ENCODE measurements at regions not wholly inside any gene's neighbourhood (a gene's known extent, or its start where the extent isn't known, plus 50 kb on each side); places are given as distances from the start of the nearest gene placed in this dataset.

DNA sequence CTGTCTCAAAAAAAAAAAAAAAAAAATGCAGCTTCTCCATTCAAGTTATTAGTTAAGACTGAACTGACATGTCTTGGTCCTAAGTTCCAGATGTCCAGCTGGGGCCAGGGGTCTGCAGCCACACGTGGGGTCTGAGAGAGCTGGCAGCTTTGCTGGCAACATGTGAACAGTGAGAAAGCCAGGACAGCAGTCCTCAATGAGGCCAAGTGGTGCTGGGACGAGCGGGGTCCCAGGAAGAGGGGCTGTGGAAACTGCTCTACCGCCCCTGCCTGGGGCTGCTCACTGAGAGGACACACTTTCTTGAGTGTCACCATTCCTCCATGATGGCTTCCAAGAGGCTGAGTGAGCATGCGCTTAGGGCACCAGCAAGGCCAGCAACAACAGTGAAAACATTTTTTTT, 100.7 kb upstream of the TAF1B start:
- H3K27me3 Mint-ChIP-seq: no peaks in the 10 kb centered on the region
- H3K9me3 Mint-ChIP-seq: no peaks in the 10 kb centered on the region
- H3K4me1 Mint-ChIP-seq: peaks cover 25% of the 10 kb centered on the region
- no peak overlapping the region for H3K27ac Mint-ChIP-seq
- H3K36me3 Mint-ChIP-seq: no peaks in the 10 kb centered on the region
- H3K4me3 Mint-ChIP-seq: no peak overlapping the region

DNA sequence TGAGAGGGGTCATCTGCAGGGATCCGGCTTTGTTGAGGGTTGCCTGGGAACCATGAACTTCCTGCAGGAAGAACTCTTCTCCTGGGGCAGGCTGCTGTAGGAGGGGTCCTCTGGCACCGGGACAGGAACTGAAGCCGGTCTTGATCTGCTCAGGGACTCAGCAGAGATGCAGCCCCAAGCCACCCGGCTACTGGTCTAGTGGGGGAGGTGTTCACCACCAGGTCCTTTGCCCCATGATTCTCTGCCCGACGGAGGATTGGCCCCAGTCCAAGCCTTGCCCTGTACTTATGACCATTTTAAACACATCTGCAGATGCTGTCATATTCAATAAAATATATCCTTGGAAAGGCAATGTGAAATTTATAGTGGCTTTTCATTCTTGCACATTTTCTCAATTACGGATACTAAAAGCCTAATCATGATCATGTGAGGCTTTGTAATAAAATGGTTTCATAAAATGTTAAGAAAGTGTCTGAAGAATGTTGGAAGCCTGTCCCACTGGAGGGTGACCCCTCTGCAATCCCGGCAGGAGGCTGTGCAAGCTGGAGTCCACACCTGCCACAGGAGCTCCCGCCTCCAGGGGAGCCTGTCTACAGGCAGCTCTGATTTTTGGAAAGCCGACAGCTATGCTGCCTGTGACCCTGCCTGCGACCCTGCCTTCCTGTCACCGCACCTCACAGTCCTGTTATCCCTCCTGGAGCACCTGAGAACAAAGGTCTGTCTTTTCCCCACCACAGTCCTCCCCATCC, 98.8 kb upstream of the TAF1B start:
- no peak overlapping the region for H3K4me3 Mint-ChIP-seq
- H3K36me3 Mint-ChIP-seq: no peaks in the 10 kb centered on the region
- no peaks in the 10 kb centered on the region for H3K27me3 Mint-ChIP-seq
- no peaks in the 10 kb centered on the region for H3K9me3 Mint-ChIP-seq
- H3K27ac Mint-ChIP-seq: no peak overlapping the region
- peaks cover 8% of the 10 kb centered on the region for H3K4me1 Mint-ChIP-seq

DNA sequence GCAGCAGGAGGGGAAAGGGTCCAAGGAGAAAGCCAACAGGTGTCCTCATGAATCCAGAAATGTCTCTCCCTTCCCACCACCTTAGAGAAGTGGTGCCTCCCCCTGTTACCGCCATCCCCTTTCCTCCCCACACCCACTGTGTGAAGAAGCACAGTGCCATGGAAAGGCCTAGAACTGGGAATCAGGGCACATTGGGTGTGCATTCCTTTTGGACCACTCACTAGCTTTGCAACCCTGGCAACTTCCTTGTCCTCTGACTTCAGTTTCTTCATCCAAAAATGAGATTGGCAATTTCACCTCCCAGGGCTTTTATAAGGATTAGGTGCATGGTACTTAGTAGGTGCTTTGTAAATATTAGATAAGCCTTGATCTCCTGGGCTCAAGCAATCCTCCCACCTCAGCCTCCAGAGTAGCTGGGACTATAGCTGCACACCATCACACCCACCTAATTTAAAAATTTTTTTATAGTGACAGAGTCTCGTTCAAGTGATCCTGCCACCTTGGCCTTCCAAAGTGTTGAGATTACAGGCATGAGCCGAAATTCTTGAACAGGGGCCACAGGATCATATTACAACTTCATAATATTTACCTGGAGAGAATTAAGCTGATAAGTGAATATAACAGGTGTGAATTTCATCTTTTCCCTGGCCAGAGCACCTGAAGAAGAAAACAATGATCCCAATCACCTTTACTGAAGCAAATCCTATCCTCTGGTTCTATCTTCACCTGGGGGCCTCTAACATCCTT, 97.9 kb upstream of the TAF1B start:
- Mint-ChIP-seq H3K36me3 (no peaks in the 10 kb centered on the region), H3K4me1 (peaks cover 5% of the 10 kb centered on the region), H3K9me3 (no peaks in the 10 kb centered on the region), H3K27ac (no peak overlapping the region), H3K4me3 (no peak overlapping the region), H3K27me3 (no peaks in the 10 kb centered on the region)

- Mint-ChIP-seq H3K4me1 (peaks cover under 1% of the 10 kb centered on the region), H3K27me3 (no peaks in the 10 kb centered on the region), H3K4me3 (no peak overlapping the region), H3K9me3 (no peaks in the 10 kb centered on the region), H3K27ac (no peak overlapping the region), H3K36me3 (no peaks in the 10 kb centered on the region)
These were observed 95.9 kb upstream of the TAF1B start for GRCh38 chr2:9747396-9747795.

GRCh38 chr2:9748577-9748976, 94.7 kb upstream of the TAF1B start:
- Mint-ChIP-seq H3K4me3 (no peak overlapping the region), H3K27ac (no peak overlapping the region), H3K9me3 (no peaks in the 10 kb centered on the region), H3K27me3 (no peaks in the 10 kb centered on the region), H3K36me3 (no peaks in the 10 kb centered on the region), H3K4me1 (peaks cover 11% of the 10 kb centered on the region)

DNA sequence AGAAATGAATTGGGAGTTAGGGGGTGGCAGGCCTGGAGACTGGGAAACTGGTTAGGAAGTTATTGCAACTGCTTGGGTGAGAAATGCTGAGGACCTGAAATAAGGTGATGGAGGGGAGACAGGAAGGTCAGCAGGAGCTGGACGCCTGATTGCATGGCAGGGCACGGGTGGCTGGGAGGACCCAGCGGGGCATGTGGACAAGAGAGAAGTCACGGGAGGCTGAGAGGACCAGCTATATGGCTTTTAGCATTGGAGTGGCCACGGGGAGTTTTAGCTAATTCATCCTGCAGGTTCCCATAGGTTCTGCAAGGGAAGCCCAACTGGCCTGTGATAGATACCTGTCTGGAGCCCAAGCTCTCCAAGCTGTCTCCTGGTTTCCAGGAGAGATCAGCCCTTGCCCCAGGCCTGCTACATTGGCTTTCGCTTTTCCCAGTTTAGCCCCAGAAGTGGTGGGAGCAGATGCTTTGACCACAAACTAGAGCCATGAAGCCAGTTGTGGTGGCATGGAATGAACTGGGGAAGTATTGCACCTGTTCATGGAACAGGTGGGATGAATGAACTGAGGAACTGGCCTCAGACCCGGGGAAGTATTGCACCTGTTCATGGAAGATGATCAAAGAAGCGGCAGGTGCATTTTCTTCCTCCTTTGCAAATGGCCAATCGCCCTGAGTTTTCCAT, 93.6 kb upstream of the TAF1B start:
- no peaks in the 10 kb centered on the region for H3K9me3 Mint-ChIP-seq

DNA sequence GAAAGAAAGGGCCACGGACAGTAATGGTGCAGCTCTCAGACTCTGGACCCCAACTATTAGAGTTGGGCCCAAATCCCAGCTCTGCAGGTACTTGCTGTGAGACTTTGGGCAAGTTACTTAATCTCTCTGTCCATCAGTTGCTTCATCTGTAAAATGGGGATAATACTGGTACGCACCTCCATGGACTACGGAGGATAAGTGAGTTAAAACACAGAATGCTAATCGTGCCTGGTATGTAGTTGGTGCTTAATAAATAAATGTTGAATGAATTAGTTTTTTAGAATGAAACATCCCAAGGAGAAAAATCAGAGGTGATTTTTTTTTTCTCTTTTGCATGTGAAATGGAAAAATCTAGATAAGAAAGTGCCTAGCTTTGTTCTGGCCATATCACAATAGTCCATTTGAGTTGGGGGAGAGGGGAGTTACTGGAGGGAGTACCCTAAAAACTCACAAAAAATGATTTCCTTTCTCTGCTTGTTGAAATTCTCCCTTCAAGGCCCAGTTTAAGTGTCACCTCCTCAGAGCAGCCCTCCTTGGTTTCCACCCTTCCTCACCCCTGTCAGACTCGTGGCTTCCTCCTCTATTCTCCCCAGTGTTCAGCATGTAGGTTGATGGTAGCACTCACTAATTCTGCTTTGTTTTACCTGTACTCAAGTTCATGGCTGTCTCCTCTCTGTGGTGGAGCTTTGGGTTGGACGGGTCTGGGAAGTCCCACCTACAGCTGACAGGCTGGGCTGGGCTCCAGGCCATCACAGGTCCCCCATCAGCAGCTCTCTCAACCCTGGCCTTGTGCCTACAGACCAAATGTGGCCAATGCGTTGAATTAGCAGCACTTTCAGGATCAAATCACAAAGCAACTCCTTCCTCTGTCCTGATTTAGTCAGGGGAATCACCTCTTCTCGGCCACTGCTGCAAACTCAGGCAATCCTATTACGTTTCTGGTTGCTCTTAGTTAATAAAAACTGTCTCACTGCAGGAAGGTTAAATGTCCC, 92.8 kb upstream of the TAF1B start:
- Mint-ChIP-seq H3K27me3 (peaks cover 3% of the 10 kb centered on the region), H3K36me3 (no peaks in the 10 kb centered on the region), H3K9me3 (no peaks in the 10 kb centered on the region), H3K4me1 (peaks cover 22% of the 10 kb centered on the region), H3K4me3 (no peak overlapping the region), H3K27ac (no peak overlapping the region)

More for the DNA sequence above, 93.6 kb upstream of the TAF1B start:
- peaks cover 20% of the 10 kb centered on the region for H3K4me1 Mint-ChIP-seq
- no peaks in the 10 kb centered on the region for H3K27me3 Mint-ChIP-seq
- no peaks in the 10 kb centered on the region for H3K36me3 Mint-ChIP-seq
- no peak overlapping the region for H3K4me3 Mint-ChIP-seq
- no peak overlapping the region for H3K27ac Mint-ChIP-seq

- no peaks in the 10 kb centered on the region for H3K9me3 Mint-ChIP-seq
- no peaks in the 10 kb centered on the region for H3K36me3 Mint-ChIP-seq
- H3K4me1 Mint-ChIP-seq: peaks cover 22% of the 10 kb centered on the region
- no peak overlapping the region for H3K27ac Mint-ChIP-seq
- peaks cover 4% of the 10 kb centered on the region for H3K27me3 Mint-ChIP-seq
- no peak overlapping the region for H3K4me3 Mint-ChIP-seq
These were observed 91.4 kb upstream of the TAF1B start for GRCh38 chr2:9751831-9752230.

DNA sequence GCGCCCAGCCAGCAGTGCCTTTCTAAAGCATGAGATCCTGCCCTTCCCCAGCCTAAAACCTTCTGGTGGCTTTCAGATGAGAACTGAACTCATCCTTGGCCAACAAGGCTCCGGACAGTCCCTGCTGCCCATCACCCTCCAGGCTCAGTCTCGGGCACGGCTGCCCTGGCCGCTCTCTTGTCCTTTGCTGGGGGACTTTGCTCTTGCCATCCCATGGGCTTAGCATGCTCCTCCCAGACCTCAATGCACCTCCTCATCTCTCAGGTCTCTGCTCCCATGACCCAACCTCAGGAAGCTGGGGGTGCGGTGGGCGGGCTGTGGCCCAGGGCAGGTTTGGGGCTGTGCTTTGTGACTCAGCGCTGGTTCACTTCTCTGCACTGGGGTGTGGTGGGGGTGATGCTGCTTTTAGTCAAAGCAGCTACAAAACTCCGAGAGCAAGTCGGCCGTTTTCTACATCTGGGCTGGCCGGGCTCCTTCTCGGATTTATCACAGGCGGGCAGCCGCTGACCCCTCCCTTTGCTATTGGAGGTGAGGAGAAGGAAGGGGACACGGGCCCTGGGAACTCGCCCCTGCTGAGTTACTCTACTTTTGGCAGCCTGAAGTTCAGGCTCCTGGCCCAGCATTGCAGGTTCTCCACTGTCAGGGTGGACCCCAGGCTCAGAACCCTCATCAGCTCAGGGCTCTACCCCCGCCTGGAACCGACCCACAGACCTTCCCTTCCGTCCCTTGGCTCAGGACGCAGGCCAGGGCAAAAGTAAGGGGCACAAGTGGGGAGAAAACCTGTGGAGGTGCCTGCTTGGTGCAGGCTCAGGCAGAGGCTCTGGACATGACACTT, 90.6 kb upstream of the TAF1B start:
- Mint-ChIP-seq H3K4me3 (peak overlapping the region; percentile 79), H3K4me1 (peaks cover 25% of the 10 kb centered on the region), H3K27ac (no peak overlapping the region), H3K9me3 (no peaks in the 10 kb centered on the region), H3K27me3 (peaks cover 5% of the 10 kb centered on the region), H3K36me3 (no peaks in the 10 kb centered on the region)

- H3K4me1 Mint-ChIP-seq: peaks cover 25% of the 10 kb centered on the region
These were observed 90.0 kb upstream of the TAF1B start for GRCh38 chr2:9753276-9753600.

GRCh38 chr2:9753665-9754531, 89.4 kb upstream of the TAF1B start:
- Mint-ChIP-seq H3K9me3 (no peaks in the 10 kb centered on the region), H3K27me3 (peaks cover 5% of the 10 kb centered on the region), H3K27ac (peak overlapping the region; percentile 88), H3K4me3 (peak overlapping the region; percentile 53), H3K36me3 (no peaks in the 10 kb centered on the region), H3K4me1 (peaks cover 25% of the 10 kb centered on the region)

More at GRCh38 chr2:9753276-9753600, 90.0 kb upstream of the TAF1B start:
- no peaks in the 10 kb centered on the region for H3K36me3 Mint-ChIP-seq
- H3K27ac Mint-ChIP-seq: peak overlapping the region; percentile 88
- no peaks in the 10 kb centered on the region for H3K9me3 Mint-ChIP-seq
- peak overlapping the region; percentile 79 for H3K4me3 Mint-ChIP-seq
- H3K27me3 Mint-ChIP-seq: peaks cover 5% of the 10 kb centered on the region

DNA sequence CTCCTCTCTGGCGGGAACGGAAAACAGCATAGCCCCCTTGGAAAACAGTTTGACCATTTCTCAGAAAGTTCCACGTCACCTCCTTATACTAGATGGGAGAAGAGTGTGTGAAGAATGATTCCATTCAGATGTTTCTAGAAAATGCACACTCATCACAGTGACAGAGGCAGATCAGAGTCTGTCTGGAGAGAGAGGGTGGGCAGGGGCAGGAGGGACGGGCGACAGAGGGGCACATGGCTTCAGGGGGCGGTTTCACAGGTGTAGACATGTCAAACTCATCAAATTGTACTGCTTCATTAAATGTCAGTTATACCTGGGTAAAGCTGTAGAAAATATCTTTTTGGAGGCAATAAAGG, 88.8 kb upstream of the TAF1B start:
- Mint-ChIP-seq H3K4me3 (peak overlapping the region; percentile 53), H3K4me1 (peaks cover 25% of the 10 kb centered on the region), H3K27me3 (peaks cover 5% of the 10 kb centered on the region), H3K27ac (peak overlapping the region; percentile 88), H3K9me3 (no peaks in the 10 kb centered on the region), H3K36me3 (no peaks in the 10 kb centered on the region)

- Mint-ChIP-seq H3K27ac (no peak overlapping the region), H3K4me3 (no peak overlapping the region), H3K27me3 (peaks cover 5% of the 10 kb centered on the region), H3K36me3 (no peaks in the 10 kb centered on the region), H3K9me3 (no peaks in the 10 kb centered on the region), H3K4me1 (peaks cover 28% of the 10 kb centered on the region)
These were observed 88.3 kb upstream of the TAF1B start for GRCh38 chr2:9755008-9755407.

DNA sequence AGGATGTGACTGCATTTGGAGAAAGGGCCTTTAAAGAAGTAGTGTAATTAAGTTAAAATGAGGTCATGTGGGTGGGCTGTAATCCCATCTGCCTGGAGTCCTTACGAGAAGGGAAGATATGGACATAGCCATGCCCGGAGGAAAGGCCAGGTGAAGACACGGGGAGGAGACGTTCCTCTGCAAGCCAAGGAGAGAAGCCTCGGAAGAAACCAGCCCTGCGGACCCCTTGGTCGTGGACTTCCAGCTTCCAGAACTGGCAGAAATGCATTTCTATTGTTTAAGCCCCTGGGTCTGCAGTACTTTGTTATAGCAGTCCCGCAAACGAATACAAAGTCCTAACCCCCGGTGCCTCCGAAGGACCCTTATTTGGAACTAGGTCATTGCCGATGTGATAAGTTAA, 87.6 kb upstream of the TAF1B start:
- Mint-ChIP-seq H3K4me1 (peaks cover 34% of the 10 kb centered on the region), H3K27ac (no peak overlapping the region), H3K9me3 (no peaks in the 10 kb centered on the region), H3K27me3 (peaks cover 5% of the 10 kb centered on the region), H3K4me3 (no peak overlapping the region), H3K36me3 (no peaks in the 10 kb centered on the region)

All from activated naive CD4-positive, alpha-beta T cell treated with anti-CD3 and anti-CD28 coated beads, Interleukin-2, amount 50 U/mL, for 24 hours (primary cell).